ENCODE measurements at regions not wholly inside any gene's neighbourhood (a gene's known extent, or its start where the extent isn't known, plus 50 kb on each side); places are given as distances from the start of the nearest gene placed in this dataset.

GRCh38 chr10:6951732-6952131 lies 371.7 kb upstream of the PRKCQ start:
- no peak overlapping the region for H3K27ac ChIP-seq (ENCODE audit: low read length)
- ChIA-PET CTCF (no interaction called here), POLR2A (no interaction called here)
- H3K4me1 Mint-ChIP-seq: no peaks in the 10 kb centered on the region
- 60% methylated on average over 1 of the region's 4 CpGs for WGBS (ENCODE audit: insufficient coverage)
- H3K27ac Mint-ChIP-seq: no peak overlapping the region
- H3K9me3 Mint-ChIP-seq: peaks cover 0 to 3% (median 1%) of the 10 kb centered on the region in 3 donors
- H3K4me3 Mint-ChIP-seq: no peak overlapping the region
- no peak overlapping the region for H3K4me3 ChIP-seq (ENCODE audit: control insufficient read depth in 1 of 2, extremely low read depth in 1 of 2, low read length in 1 of 2)
- ATAC-seq (replicated peaks in 1 of 4) (no peak), DNase-seq (no peak)
- no peaks in the 10 kb centered on the region for H3K27me3 ChIP-seq (replicated peaks in 1 of 2; ENCODE audit: control insufficient read depth in 2 of 2, extremely low read depth in 1 of 2, insufficient read depth in 2 of 2, low read length in 1 of 2)
- H3K27me3 Mint-ChIP-seq: no peaks in the 10 kb centered on the region
- no peaks in the 10 kb centered on the region for H3K9me3 ChIP-seq
- H3K36me3 ChIP-seq (ENCODE audit: control insufficient read depth in 2 of 2, extremely low read depth in 1 of 2, insufficient read depth in 1 of 2, low read length in 1 of 2): no peaks in the 10 kb centered on the region
- H3K36me3 Mint-ChIP-seq: no peaks in the 10 kb centered on the region
- H3K4me1 ChIP-seq (ENCODE audit: control insufficient read depth in 1 of 2, extremely low read depth in 1 of 2, insufficient read depth in 2 of 2, low read length in 2 of 2): peaks cover 0 to 3% of the 10 kb centered on the region in 2 experiments

- no CpG with 5 or more reads among the region's 2 CpGs for WGBS (ENCODE audit: insufficient coverage)
- CTCF ChIA-PET: no interaction called here
- no peaks in the 10 kb centered on the region for H3K36me3 Mint-ChIP-seq
- no peak overlapping the region for H3K27ac Mint-ChIP-seq
- H3K27me3 Mint-ChIP-seq: no peaks in the 10 kb centered on the region
- no peaks in the 10 kb centered on the region for H3K36me3 ChIP-seq (ENCODE audit: control insufficient read depth in 2 of 2, extremely low read depth in 1 of 2, insufficient read depth in 1 of 2, low read length in 1 of 2)
- H3K4me1 Mint-ChIP-seq: no peaks in the 10 kb centered on the region
- DNase-seq (no peak), ATAC-seq (replicated peaks in 1 of 4) (no peak)
- peaks cover 0 to 3% of the 10 kb centered on the region in 2 experiments for H3K4me1 ChIP-seq (ENCODE audit: control insufficient read depth in 1 of 2, extremely low read depth in 1 of 2, insufficient read depth in 2 of 2, low read length in 2 of 2)
- no peak overlapping the region for H3K4me3 ChIP-seq (ENCODE audit: control insufficient read depth in 1 of 2, extremely low read depth in 1 of 2, low read length in 1 of 2)
- no peaks in the 10 kb centered on the region for H3K9me3 ChIP-seq
- no peak overlapping the region for H3K27ac ChIP-seq (ENCODE audit: low read length)
- H3K4me3 Mint-ChIP-seq: no peak overlapping the region
- H3K27me3 ChIP-seq (replicated peaks in 1 of 2; ENCODE audit: control insufficient read depth in 2 of 2, extremely low read depth in 1 of 2, insufficient read depth in 2 of 2, low read length in 1 of 2): no peaks in the 10 kb centered on the region
- POLR2A ChIA-PET: no interaction called here
- H3K9me3 Mint-ChIP-seq: peaks cover 0 to 5% (median 3%) of the 10 kb centered on the region in 3 donors
Observed at GRCh38 chr10:6950133-6950532, 370.1 kb upstream of the PRKCQ start.

DNA sequence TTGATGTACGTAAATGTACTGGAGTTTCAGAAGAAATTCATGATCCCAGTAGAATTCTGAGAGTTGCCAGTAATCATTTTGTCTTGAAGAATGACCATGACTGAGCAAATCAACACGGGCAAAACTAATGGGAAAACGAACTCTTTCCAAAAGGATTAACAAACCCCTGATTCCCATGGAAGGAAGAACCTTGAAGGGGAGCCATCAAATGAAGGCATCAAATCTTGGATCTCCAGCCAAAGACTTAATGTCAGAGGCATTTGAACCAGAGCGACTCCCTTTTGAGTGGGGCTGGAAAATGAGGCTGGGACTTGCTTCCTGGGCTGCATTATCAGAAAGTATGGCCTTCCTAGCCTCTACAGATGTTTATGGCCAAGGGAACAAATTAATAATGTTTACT lies 364.4 kb upstream of the PRKCQ start:
- Mint-ChIP-seq H3K27ac (no peak overlapping the region), H3K4me3 (no peak overlapping the region), H3K4me1 (no peaks in the 10 kb centered on the region), H3K36me3 (no peaks in the 10 kb centered on the region), H3K27me3 (peaks cover 4 to 5% of the 10 kb centered on the region in 2 donors), H3K9me3 (peaks cover 0 to 5% (median 3%) of the 10 kb centered on the region in 3 donors)
- H3K9me3 ChIP-seq: no peaks in the 10 kb centered on the region
- no peak overlapping the region for H3K27ac ChIP-seq (ENCODE audit: low read length)
- CTCF ChIA-PET: no interaction called here
- ATAC-seq (replicated peaks in 1 of 4): no peak
- no peaks in the 10 kb centered on the region for H3K4me1 ChIP-seq (ENCODE audit: control insufficient read depth in 1 of 2, extremely low read depth in 1 of 2, insufficient read depth in 2 of 2, low read length in 2 of 2)
- no peaks in the 10 kb centered on the region for H3K36me3 ChIP-seq (ENCODE audit: control insufficient read depth in 2 of 2, extremely low read depth in 1 of 2, insufficient read depth in 1 of 2, low read length in 1 of 2)
- WGBS (ENCODE audit: insufficient coverage): no CpG with 5 or more reads among the region's 4 CpGs
- POLR2A ChIA-PET: interaction anchor here in 1 of 2 donors (0.6 kb wide), 1 partner anchor 214 kb away, joined by 4 read pairs; no protein-coding TSS in a partner anchor
- no peak overlapping the region for H3K4me3 ChIP-seq (ENCODE audit: control insufficient read depth in 1 of 2, extremely low read depth in 1 of 2, low read length in 1 of 2)
- no peak for DNase-seq
- H3K27me3 ChIP-seq (replicated peaks in 1 of 2; ENCODE audit: control insufficient read depth in 2 of 2, extremely low read depth in 1 of 2, insufficient read depth in 2 of 2, low read length in 1 of 2): no peaks in the 10 kb centered on the region

- ChIA-PET CTCF (interaction anchor here in 1 of 2 donors (0.6 kb wide), 1 partner anchor 45 kb away, joined by 4 read pairs; no protein-coding TSS in a partner anchor), POLR2A (interaction anchor here in 1 of 2 donors (0.5 to 0.6 kb wide), 2 partner anchors 214 to 493 kb away, joined by 3 read pairs; no protein-coding TSS in a partner anchor)
- Histone ChIP-seq H3K27me3 (replicated peaks in 1 of 2; ENCODE audit: control insufficient read depth in 2 of 2, extremely low read depth in 1 of 2, insufficient read depth in 2 of 2, low read length in 1 of 2) (no peaks in the 10 kb centered on the region), H3K4me1 (ENCODE audit: control insufficient read depth in 1 of 2, extremely low read depth in 1 of 2, insufficient read depth in 2 of 2, low read length in 2 of 2) (no peaks in the 10 kb centered on the region), H3K9me3 (no peaks in the 10 kb centered on the region), H3K36me3 (ENCODE audit: control insufficient read depth in 2 of 2, extremely low read depth in 1 of 2, insufficient read depth in 1 of 2, low read length in 1 of 2) (no peaks in the 10 kb centered on the region), H3K27ac (ENCODE audit: low read length) (no peak overlapping the region), H3K4me3 (ENCODE audit: control insufficient read depth in 1 of 2, extremely low read depth in 1 of 2, low read length in 1 of 2) (no peak overlapping the region)
- no peaks in the 10 kb centered on the region for H3K4me1 Mint-ChIP-seq
- DNase-seq (no peak), ATAC-seq (replicated peaks in 1 of 4) (no peak)
- H3K36me3 Mint-ChIP-seq: no peaks in the 10 kb centered on the region
- H3K9me3 Mint-ChIP-seq: peaks cover 0 to 8% (median 4%) of the 10 kb centered on the region in 3 donors
- no peak overlapping the region for H3K4me3 Mint-ChIP-seq
- no peak overlapping the region for H3K27ac Mint-ChIP-seq
- 38% methylated on average over 2 of the region's 5 CpGs for WGBS (ENCODE audit: insufficient coverage)
- H3K27me3 Mint-ChIP-seq: peaks cover 4 to 8% of the 10 kb centered on the region in 2 donors
Observed at GRCh38 chr10:6938384-6938783, 358.3 kb upstream of the PRKCQ start.

DNA sequence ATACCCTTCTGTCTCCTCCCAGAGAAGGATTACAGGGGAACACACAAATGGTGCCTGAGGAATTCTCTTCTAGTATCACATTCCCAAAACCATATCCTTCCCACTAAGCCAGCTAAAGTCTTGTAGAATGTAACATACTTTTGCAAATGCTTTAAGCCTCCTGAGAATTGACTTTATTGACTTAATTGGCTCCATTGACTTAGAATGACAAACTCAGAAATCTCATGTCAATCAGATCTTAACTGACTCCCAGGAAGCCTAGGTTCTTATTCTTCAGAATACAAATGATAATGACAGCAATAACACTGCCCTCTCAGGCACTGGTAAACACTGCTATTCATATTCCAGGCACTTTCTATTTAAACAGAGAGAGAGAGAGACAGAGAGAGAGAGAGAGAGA lies 356.9 kb upstream of the PRKCQ start:
- POLR2A ChIA-PET: no interaction called here

DNA sequence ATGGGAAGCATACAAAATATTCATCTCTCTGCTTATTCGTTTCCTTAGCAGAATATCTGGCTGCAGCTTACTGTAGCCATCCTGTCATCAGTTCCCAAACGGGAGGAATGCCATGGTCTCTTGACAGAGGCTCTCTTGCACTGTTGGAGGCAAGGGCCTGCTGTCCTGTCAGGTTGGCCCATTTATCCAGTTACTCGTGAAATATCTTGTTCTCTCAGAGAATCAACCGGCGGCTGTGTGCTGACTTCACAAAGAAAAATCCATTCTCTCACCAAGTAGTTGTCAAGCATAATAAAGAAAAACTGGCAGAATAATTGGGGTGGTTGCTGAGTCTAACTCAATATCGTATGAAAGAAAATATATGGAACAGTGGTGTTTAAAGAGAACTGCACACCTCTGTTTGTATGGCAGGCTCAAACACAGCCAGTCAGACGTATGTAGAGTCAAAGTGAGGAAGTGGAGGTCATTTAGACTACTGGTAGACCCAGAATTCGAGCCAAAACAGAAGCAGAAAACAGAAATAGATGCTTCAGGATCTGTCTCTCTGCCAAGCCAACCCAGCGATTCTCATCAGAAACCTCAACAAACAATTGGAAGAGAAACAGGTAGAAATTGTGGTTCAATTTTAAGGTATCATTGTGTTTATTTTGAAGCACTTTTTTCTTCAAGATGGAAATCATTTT lies 349.2 kb upstream of the PRKCQ start:
- H3K9me3 ChIP-seq: no peaks in the 10 kb centered on the region
- H3K27ac Mint-ChIP-seq: peak overlapping the region in 1 of 2 donors; percentile 29
- H3K36me3 Mint-ChIP-seq: no peaks in the 10 kb centered on the region
- ATAC-seq (replicated peaks in 1 of 4) (no peak), DNase-seq (peak in 1 of 35 experiments; percentile 42)
- H3K4me3 Mint-ChIP-seq: no peak overlapping the region
- WGBS (ENCODE audit: insufficient coverage): 75% methylated on average over 3 of the region's 9 CpGs
- peaks cover 34 to 49% (median 47%) of the 10 kb centered on the region in 3 donors for H3K4me1 Mint-ChIP-seq
- POLR2A ChIA-PET: interaction anchor here in 1 of 2 donors (0.6 kb wide), 1 partner anchor 859 kb away, joined by 3 read pairs; the partner anchor contains the start of genes ATP5F1C and KIN
- H3K27me3 ChIP-seq (replicated peaks in 1 of 2; ENCODE audit: control insufficient read depth in 2 of 2, extremely low read depth in 1 of 2, insufficient read depth in 2 of 2, low read length in 1 of 2): no peaks in the 10 kb centered on the region
- no peaks in the 10 kb centered on the region for H3K36me3 ChIP-seq (ENCODE audit: control insufficient read depth in 2 of 2, extremely low read depth in 1 of 2, insufficient read depth in 1 of 2, low read length in 1 of 2)
- H3K4me1 ChIP-seq (ENCODE audit: control insufficient read depth in 1 of 2, extremely low read depth in 1 of 2, insufficient read depth in 2 of 2, low read length in 2 of 2): peaks cover 32 to 33% of the 10 kb centered on the region in 2 experiments
- peak overlapping the region; percentile 84 for H3K27ac ChIP-seq (ENCODE audit: low read length)
- peaks cover 0 to 12% of the 10 kb centered on the region in 2 donors for H3K27me3 Mint-ChIP-seq
- H3K9me3 Mint-ChIP-seq: no peaks in the 10 kb centered on the region
- CTCF ChIA-PET: interaction anchor here in 1 of 2 donors (1.8 to 2.9 kb wide), 2 partner anchors 9 to 11 kb away, joined by 5 to 10 read pairs; no protein-coding TSS in a partner anchor
- H3K4me3 ChIP-seq (ENCODE audit: control insufficient read depth in 1 of 2, extremely low read depth in 1 of 2, low read length in 1 of 2): no peak overlapping the region

More for the DNA sequence above, 356.9 kb upstream of the PRKCQ start:
- peaks cover 0 to 8% (median 4%) of the 10 kb centered on the region in 3 donors for H3K9me3 Mint-ChIP-seq
- no peak overlapping the region for H3K27ac Mint-ChIP-seq
- H3K4me3 Mint-ChIP-seq: no peak overlapping the region
- no peaks in the 10 kb centered on the region for H3K4me1 Mint-ChIP-seq
- H3K27me3 Mint-ChIP-seq: peaks cover 0 to 5% of the 10 kb centered on the region in 2 donors
- Histone ChIP-seq H3K9me3 (no peaks in the 10 kb centered on the region), H3K4me3 (ENCODE audit: control insufficient read depth in 1 of 2, extremely low read depth in 1 of 2, low read length in 1 of 2) (no peak overlapping the region), H3K27me3 (replicated peaks in 1 of 2; ENCODE audit: control insufficient read depth in 2 of 2, extremely low read depth in 1 of 2, insufficient read depth in 2 of 2, low read length in 1 of 2) (no peaks in the 10 kb centered on the region), H3K27ac (ENCODE audit: low read length) (no peak overlapping the region), H3K36me3 (ENCODE audit: control insufficient read depth in 2 of 2, extremely low read depth in 1 of 2, insufficient read depth in 1 of 2, low read length in 1 of 2) (no peaks in the 10 kb centered on the region), H3K4me1 (ENCODE audit: control insufficient read depth in 1 of 2, extremely low read depth in 1 of 2, insufficient read depth in 2 of 2, low read length in 2 of 2) (no peaks in the 10 kb centered on the region)
- DNase-seq (no peak), ATAC-seq (replicated peaks in 1 of 4) (no peak)
- H3K36me3 Mint-ChIP-seq: no peaks in the 10 kb centered on the region
- CTCF ChIA-PET: interaction anchor here in 1 of 2 donors (1.6 kb wide), 1 partner anchor 19 kb away, joined by 4 read pairs; no protein-coding TSS in a partner anchor

All from T-cell (primary cell).